DMS53 (cell line): ENCODE measurements at regions not wholly inside any gene's neighbourhood (a gene's known extent, or its start where the extent isn't known, plus 50 kb on each side); places are given as distances from the start of the nearest gene placed in this dataset.
A peak's percentile ranks its signal among the peaks of the same experiment; 100 is the strongest.
"Not testable (repeated sequence)": the region's sequence is repeated elsewhere in the genome, so short reads cannot be mapped to it uniquely, and the experiment has no call there.

Experiments
- DNase-seq: peaks from one replicate; lab custom pipeline; 2025; lab: John Stamatoyannopoulos, UW

DNA sequence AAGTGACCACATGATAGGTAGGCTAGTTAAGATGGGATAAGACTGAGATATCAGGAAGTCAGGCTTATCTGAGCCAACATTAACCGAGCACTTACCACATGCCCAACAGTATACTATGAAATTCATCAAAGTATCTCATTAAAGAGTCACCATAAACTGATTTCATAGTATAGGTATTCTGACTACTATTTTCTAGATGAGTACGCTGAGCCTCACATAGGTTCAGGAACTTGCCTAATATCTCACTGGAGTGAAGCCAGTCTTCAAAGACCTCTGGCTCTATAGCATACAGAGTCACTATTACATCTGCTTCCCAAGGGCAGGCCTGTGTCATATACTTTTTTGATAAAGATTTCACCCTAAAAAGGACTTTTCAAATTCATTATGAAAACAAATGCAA lies 115.6 kb upstream of the NGF start:
- no peak for DNase-seq

DNA sequence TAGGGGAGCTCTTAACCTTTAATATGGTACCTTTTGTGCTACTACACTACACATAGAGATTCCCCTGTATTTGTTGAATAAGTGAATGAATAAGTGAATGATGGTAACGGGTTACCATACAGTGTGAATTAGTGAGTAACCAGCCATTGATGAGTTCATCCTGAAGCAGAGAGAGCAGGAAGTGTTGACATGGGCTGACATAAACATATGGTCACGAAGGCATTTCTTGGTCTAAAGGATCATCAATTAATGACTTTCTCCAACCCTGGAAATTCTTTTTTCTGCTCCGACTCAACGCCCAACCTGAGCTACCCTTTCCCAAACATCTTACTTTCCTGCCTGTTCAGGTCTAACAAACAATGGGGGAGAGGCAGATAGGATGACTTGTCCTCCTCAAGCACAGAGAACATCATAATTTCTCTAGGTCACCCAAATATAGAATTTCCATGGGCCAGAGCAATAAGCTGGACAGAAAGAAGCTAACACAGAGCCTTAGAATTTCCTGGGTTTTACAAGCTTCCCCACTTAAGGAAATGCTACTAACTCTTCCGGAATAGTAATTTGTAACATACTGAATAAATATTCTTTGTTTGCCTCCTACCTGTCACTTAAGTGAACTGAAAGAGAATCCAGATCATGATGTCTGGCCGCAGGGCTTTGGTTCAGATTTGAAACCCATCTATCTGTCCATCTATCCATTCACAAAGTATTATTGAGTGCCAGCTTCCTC lies 114.7 kb upstream of the NGF start:
- no peak for DNase-seq

DNA sequence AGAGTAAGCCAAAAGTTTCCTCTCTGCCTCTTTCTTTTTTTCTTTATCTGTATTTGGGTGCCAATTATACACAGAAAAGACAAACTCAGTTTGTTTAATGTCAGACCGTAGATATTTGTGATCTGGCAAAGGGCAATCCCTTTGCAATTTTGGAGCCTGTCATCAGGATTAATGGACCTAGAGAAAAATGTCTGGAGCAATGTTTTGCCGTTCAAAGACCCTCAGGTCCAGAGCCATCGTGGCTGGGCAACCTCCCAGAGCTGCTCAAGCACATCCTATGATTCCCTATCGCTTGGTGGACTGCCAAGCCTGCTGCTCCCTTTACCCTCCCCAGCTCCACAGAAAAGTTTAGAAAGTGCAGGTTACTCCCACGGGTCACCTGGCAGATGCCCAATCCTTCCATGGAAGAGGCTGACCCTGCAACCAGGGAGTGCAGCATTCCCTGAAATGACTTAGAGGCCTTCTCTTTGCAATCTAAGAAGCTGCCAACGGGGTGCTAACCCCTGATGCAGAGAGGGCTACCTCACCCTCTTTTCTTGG lies 112.5 kb upstream of the NGF start:
- no peak for DNase-seq

DNA sequence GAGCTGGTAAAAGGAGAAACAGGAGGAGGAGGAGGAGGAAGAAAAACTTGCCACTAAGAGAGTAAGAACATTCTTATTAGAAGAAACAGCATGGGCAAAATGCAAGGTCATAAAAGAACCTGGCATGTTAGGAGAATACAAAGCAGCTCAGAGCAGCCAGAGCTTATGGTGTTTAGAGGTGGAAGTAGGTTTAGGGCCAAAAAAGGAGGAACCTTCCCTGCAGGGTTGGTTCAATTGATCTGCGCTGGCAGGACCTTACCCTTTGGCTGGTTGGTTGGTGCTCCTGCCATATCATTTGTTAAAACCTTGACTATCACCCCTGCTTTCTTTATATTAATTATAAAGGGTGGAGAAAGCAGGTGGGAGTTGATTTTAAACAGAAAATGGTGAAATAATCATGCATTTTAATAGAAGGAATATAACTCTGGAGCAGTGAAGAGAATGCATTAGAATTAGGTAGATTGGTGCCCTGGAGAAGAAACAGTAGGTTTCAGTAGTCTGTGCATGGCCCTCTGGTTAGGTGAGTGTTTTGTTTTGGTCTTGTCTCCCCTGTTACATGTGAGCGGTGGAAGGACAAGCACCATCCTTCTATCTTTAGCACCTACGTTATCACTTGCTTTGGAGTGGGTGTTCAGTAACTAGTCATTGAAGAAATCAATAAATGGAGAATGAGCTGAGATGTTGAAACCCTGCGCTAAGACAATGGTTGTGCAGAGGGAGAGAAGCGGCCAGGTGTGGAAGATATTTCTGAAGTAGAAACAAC lies 110.4 kb upstream of the NGF start:
- no peak for DNase-seq

DNA sequence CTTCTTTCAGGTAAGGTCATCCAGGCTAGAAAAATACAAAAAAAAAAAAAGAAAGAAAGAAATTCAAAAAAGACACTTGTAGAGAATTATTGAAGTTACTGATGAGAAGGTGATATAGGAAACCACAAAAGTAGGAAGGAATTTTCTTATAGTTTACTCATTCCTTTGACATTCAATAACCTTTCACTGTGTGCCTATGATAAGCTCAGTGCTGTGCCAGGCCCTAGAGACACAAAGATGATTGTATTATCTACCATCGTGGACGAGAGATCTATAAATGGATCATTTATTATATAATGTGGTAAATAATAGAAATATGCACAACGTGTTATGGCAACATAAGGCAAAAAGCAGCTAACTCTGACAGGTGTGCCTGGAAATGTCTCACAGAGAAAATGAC lies 109.6 kb upstream of the NGF start:
- no peak for DNase-seq

DNA sequence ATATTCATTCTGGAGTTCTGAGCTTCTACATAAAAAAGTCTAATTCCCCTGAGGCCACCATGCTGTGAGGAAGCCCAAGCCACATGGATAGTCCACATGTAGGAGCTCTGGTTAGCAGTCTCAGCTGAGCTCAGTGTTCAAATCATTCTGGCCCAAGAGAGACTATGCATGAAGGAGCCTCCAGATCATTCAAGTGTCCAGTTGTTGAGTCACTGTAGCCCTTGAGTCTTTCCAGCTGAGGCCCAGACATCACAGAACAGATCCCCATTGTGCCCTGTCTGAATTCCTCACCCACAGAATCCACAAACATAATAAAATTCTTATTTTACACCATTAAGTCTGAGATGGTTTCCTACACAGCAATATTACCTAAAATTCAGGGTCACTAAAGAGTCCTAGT lies 107.0 kb upstream of the NGF start:
- no peak for DNase-seq

DNA sequence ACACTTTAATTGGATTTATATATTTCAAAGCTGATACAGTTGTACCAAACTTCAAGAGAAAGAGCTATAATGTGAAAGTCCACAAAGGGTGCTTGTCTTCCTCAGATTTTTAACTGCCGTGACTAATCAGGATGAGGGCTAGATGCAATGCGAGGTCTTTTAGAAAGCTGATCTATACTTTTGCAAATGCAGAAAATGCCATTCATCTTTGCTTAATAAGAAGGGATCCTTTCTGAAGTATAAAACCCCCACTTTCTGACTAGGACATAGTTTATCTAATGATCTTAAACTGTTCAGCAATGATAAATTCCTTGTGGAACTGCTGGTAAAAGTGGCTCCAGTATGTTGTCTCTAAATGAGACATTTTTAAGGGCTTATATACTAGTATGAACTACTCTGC lies 102.7 kb upstream of the NGF start:
- no peak for DNase-seq

DNA sequence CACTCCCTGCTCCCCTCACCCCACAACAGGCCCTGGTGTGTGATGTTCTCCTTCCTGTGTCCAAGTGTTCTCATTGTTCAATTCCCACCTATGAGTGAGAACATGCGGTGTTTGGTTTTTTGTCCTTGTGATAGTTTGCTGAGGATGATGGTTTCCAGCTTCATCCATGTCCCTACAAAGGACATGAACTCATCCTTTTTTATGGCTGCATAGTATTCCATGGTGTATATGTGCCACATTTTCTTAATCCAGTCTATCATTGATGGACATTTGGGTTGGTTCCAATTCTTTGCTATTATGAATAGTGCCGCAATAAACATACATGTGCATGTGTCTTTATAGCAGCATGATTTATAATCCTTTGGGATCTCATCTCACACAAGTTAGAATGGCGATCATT lies 101.5 kb upstream of the NGF start:
- not testable (repeated sequence) for DNase-seq

DNA sequence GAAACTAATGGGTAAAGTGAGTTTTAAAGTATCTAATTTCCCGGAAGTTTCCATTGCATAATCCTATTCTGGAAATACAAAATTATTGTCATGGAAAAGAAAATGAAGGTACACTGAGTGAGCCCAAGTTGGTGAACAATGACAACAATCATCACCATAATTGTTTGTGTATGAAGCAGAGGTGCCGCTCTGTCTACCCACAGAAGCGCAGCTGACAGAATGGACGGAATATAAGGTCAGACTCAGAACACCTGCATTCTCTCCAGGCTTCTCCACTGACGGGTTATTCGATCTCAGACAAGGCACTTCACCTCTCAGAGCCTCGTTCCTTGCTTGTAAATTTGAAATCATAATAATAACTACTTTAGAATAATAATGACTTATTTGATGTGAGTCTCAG lies 99.1 kb upstream of the NGF start:
- peak; percentile 43 for DNase-seq

DNA sequence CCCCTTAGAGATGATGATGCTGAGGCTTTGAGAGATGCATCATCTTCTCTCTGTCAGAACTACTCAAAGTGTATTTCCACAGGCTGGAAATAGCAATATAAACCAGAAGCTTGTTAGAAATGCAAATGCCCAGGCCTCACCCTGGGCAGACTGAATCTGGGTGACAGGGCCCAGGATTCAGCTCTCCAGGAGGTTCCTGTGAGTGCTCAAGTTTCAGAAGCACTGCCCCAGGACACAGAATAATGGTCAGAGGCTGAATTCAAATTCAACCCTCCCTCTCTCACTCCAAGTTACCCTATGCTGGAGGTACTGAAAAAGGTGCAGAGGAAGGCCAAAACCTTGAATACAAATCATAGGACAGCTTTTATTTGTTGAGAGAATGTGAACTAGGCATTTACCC lies 98.5 kb upstream of the NGF start:
- DNase-seq = no peak

DNA sequence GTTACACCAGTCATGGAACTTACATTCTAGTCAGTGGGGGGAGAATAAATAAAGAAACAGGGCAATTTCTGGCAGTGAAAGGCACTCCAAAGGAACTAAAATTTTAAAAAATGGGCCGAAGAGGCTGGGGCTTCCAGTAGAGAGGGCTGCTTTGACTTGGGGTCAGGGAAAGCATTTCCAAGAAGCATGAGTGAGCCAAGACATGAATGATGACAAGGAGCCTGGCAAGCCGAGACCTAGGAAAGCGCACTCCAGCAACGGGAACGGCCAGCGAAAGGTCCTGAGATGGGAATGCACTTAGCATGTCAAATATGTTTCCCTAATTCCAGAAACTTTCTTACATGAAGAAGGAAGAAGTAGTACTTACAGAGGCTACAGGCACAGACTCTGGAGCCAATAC lies 95.4 kb upstream of the NGF start:
- no peak for DNase-seq

DNA sequence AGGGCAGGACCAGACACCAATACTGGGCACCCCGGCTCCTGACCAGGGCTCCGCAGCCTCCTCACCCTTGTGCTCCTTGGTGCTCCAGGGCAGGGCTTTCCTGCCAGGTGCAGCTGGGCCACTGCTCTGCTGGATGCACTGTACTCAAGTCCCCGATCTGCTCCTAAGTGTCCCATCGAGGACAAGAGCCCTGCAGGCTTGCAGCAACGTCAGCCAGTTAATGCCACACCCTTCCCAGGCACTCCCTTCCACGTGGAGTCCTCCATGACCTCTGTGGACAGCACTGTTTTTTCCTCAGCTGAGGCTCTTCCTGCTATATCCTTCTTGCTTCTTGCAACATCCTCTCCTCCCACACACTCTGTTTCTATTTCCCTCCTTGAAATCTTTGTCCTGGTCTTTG lies 94.0 kb upstream of the NGF start:
- no peak for DNase-seq

DNA sequence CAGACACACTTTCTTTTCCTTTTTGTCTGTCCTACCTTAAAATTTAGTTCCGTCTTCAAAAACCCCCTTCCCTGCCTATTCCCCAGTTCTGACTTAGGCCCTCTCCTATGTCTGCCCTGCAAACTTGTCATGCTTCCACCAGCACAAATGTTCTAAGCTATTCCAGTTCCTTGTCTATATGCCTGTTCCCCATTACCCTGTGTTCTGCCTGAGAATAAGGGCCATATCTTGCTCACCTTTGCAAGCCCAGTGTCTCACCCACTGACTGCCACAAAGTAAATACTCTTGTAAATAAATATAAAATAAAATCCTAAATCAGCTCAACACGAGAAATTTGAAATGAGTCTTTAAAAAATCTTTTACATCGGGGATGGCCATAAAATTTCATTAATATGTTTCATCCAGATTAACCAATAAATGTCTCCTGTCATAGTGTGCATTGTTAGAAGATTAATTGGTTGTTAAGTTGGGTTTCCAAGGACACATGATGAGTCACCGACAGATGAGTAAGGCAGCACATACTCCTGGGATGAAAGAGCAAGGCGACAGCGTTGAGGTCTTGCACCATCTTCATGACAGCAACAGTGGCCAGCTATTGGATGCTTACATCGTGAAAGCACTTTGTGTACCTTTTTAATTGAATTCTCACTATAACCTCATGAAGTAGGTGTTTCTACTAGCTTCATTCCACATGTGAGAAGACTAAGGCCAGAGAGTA lies 92.6 kb upstream of the NGF start:
- DNase-seq = peak; percentile 91

DNA sequence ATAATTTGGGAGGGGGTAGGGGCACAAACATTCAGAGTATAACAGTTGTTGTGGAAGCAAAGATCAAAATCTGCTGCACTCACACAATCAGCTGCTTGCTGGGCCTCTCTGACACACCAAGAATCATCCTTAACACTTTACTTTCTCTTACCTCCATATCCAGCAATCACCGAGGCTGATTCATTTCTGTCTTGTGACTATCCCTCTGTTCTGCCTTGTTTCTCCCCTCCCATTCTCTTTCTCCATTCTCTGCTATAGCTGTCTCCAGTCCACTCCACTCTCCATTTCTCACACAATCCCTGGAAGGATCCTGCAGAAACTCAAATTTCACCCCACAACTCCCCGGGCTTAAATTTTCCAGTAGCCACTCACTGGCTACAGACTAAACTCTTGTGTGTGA lies 91.8 kb upstream of the NGF start:
- no peak for DNase-seq

DNA sequence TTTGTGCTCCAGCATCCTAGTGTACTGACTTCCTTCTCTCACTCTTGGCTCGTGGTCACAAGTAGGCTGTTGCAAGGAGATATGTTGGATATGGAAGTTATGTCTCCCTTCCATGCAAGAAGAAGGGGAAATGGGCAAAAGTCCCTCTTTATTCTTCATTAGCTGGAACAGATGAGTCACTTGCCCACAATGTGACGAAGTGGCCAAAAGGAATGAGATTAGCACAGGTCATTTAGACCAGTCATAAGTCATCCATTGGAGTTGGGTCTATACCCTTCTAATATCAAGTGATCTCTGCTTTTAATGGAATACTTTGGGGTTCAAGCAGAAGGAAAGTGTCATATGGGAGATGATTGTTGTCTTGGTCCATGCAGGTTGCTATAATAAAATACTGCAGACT lies 91.2 kb upstream of the NGF start:
- DNase-seq = peak; percentile 21

DNA sequence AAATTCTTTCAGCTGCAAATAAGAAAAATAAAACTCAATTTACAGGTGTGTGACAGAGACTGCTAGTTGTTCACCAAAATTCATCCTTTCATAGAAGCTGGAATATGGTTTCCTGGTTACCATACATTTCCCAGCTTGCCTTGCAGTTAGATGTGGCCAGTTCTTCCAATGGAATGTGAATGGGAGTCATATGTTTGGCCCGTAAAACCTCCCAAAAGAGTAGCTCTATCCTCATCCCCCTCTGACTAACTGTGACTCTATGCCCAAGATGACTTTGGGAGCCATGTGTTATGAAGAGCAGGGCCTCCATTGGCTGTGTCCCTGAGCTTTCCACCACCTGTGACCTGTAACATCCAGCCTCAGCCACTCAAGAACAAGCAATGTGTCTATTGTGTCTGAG lies 90.6 kb upstream of the NGF start:
- no peak for DNase-seq

DNA sequence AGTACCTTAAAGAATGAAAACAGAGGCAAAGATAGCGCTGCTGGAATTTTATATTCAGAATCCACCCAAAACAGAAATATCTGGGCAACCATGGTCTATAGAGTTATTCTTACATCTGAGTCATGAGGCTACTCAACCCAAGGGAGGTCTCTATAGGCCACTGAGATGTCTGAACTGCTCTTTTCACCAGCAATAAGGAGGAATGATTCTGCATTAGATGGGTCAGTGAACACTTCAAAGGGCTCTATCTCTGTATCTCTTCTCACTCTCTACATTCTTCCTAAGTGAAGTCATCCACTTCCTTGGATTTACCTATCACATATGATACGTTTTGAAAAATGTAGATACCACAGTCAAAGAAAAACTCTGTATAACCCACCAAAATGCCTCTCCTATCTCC lies 90.2 kb upstream of the NGF start:
- peak; percentile 33 for DNase-seq

DNA sequence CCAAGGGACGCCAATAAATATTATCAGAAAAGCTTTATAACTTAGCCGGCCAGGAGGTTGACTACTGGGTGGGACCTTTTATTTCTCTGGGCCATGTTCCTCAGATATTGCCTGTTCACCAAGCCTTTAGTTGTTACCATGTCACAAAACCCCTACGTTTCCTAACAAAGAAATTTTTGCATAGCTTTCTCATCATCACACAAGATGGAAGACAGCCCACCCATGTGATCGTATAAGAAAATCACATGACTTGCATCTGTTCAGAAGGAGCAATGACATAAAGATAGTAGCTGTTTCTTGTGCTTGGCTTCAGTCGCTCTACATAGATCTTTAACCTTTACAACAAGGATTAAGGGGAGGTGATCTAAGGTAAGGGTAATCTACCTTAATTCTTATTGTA lies 88.9 kb upstream of the NGF start:
- DNase-seq = no peak

DNA sequence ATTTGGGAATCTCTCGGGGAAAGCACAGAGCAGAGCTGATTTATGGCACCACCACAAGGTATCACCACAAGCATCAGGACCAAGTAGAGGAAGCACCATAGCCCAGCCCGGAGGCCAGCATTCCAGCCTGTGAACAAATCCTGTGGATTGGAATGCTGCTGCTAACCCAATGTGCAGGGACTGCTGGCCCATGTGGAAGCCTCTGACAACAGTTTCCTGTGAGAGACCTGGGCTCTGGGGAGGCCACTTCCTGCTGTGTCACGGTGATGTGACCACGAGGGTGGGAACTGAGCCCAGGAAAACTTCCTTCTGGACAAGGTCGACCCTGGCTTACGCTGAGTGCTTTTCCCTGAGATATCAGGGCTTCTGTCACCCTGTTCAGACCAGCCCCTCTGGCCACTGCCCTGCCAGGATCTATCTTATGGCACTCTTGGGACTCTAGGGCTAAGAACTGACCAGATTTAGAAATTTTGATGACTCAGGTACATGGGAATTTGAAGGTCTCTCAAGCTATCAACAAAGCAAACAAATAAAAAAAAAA lies 88.3 kb upstream of the NGF start:
- peak; percentile 16 for DNase-seq

DNA sequence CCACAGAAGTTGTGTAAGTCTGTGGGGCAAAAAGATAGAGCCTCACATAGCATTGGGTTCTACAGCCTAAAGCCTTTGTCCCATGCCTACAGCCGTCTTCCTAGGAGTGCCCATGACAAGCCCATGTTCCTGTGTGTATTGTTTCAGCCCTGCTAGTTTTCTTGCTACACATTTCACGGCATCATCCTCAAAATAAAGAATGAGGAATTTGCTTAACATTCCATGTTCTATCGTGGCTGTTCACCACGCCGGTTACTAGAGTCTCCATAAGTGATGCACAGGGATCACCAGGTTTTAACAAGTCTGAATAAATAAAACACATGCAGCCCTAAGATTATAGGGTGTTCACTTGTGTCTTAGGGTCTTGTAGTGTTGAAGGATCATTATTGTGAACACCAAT lies 87.4 kb upstream of the NGF start:
- no peak for DNase-seq

DNA sequence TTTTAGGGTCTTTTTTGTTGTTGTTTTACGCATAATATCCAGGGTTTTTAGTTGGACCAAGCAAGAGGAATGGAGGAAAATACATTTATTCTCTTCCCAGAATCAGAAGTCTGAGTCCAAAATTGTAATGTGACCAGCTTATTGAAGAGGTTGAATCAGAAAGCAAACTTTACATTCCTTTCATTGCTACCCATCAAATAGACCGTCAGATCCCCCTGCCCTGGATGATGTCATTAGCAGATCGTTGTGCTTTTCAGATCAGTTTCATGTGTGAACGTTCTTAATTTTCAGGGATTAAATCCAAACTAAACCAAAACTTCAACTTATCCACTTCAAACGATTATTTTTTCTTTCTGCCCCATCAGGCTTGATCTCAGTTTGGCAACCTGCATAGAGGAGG lies 85.7 kb upstream of the NGF start:
- no peak for DNase-seq

DNA sequence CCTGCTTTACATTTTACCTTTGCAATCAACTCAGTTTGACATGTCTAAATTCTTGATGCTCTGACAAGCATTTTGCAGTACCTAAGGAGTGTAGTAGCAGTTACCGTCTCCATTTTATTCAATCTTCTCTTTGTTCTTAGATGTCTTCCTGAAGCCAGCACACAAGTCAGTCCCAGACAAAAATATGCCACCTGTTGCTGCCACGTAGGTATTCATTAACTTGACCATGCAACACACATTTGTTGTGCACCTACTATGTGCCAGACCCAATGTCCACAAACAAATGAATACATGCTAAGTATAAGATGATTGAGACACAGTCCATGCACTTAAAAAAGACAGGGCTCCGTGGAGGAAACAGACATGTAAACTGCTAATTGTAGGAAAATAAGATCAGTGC lies 81.5 kb upstream of the NGF start:
- DNase-seq = no peak

DNA sequence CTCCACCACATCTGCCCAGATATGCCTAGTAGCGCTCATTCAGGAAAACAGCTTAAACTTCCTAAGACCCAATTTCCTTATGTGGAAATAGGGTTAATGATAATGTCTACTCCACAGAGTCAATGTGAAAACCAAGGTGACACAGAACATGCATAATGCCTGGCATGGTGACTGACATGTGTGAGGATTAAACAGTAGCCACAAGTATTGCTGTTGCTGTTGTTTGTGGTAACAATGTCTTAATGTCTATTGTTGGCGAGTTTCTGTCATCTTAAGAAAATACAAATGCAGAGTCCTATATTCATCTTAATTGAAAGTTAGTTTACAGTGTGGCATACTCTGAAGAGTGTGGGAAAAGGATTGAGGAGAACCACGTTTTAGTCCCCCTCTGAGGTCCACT lies 75.6 kb upstream of the NGF start:
- DNase-seq = no peak
